Upper lobe of right lung (tissue), 1 donor: ENCODE measurements at regions not wholly inside any gene's neighbourhood (a gene's known extent, or its start where the extent isn't known, plus 50 kb on each side); places are given as distances from the start of the nearest gene placed in this dataset.

Source experiments
- ATAC-seq: fragments of 200-7000 bp; cut with Tn5 transposase; one replicate; pipeline ENCODE4 v1.9.1; 2020; ENCODE audit warnings: mild to moderate bottlenecking, moderate library complexity
- DNase-seq: peaks from one replicate; pipeline ENCODE4 v3.0.0-alpha.2; 2020
- H3K27ac ChIP-seq: fragments of 200-600 bp; one replicate; pipeline ENCODE4 v1.8.0; 2022
- H3K27me3 ChIP-seq: fragments of 200-600 bp; one replicate; pipeline ENCODE4 v1.8.0; 2022; ENCODE audit warnings: mild to moderate bottlenecking
- H3K36me3 ChIP-seq: fragments of 200-600 bp; one replicate; pipeline ENCODE4 v1.8.0; 2022
- H3K4me1 ChIP-seq: fragments of 200-600 bp; one replicate; pipeline ENCODE4 v1.8.0; 2022
- H3K4me3 ChIP-seq: fragments of 200-600 bp; one replicate; pipeline ENCODE4 v1.8.0; 2022; ENCODE audit warnings: mild to moderate bottlenecking
- H3K9me3 ChIP-seq: fragments of 200-600 bp; one replicate; pipeline ENCODE4 v1.8.0; 2022
- CTCF ChIP-seq: fragments of 200-600 bp; IDR thresholded peaks from one replicate; pipeline ENCODE4 v1.8.0; 2022; ENCODE audit warnings: antibody characterized with exemption
- intact Hi-C: fragments of 100-400 bp; cut with DNase I; formaldehyde crosslinking; loops from one replicate; pipeline ENCODE4 v1.11.0; 2022
- donor health status: DM: no; HTN: yes; CAD: no; lungs with severe emphysema.

- no peaks in the 10 kb centered on the region for H3K4me1 ChIP-seq
- intact Hi-C loops = no loop called here
- ATAC-seq = no peak
- no peaks in the 10 kb centered on the region for H3K36me3 ChIP-seq
- TF ChIP-seq CTCF = no peak
- H3K4me3 ChIP-seq = no peak overlapping the region
- H3K27ac ChIP-seq = no peak overlapping the region
- H3K27me3 ChIP-seq = no peaks in the 10 kb centered on the region
- DNase-seq = no peak
- no peaks in the 10 kb centered on the region for H3K9me3 ChIP-seq
Observed at GRCh38 chr9:87301371-87301770, 196.3 kb upstream of the DAPK1 start.

GRCh38 chr9:87305151-87305550 lies 192.5 kb upstream of the DAPK1 start:
- no peak for DNase-seq
- no peak overlapping the region for H3K27ac ChIP-seq

GRCh38 chr9:87306006-87306405 lies 191.7 kb upstream of the DAPK1 start:
- H3K27ac ChIP-seq = no peak overlapping the region
- no peak for ATAC-seq
- no peaks in the 10 kb centered on the region for H3K9me3 ChIP-seq
- no peaks in the 10 kb centered on the region for H3K36me3 ChIP-seq
- intact Hi-C loops = no loop called here
- no peaks in the 10 kb centered on the region for H3K4me1 ChIP-seq
- H3K4me3 ChIP-seq = no peak overlapping the region
- no peaks in the 10 kb centered on the region for H3K27me3 ChIP-seq
- TF ChIP-seq CTCF = no peak
- no peak for DNase-seq

More at GRCh38 chr9:87305151-87305550, 192.5 kb upstream of the DAPK1 start:
- H3K4me1 ChIP-seq = no peaks in the 10 kb centered on the region
- intact Hi-C loops = no loop called here
- ATAC-seq = no peak
- no peaks in the 10 kb centered on the region for H3K9me3 ChIP-seq
- H3K4me3 ChIP-seq = no peak overlapping the region
- H3K27me3 ChIP-seq = no peaks in the 10 kb centered on the region
- H3K36me3 ChIP-seq = no peaks in the 10 kb centered on the region
- TF ChIP-seq CTCF = no peak

- Histone ChIP-seq H3K36me3 (no peaks in the 10 kb centered on the region), H3K4me3 (no peak overlapping the region), H3K4me1 (no peaks in the 10 kb centered on the region), H3K9me3 (no peaks in the 10 kb centered on the region), H3K27me3 (no peaks in the 10 kb centered on the region), H3K27ac (no peak overlapping the region)
- ATAC-seq = no peak
- intact Hi-C loops = no loop called here
- DNase-seq = no peak
- no peak for TF ChIP-seq CTCF
Observed at GRCh38 chr9:87307848-87308247, 189.8 kb upstream of the DAPK1 start.

GRCh38 chr9:87309236-87309635 lies 188.4 kb upstream of the DAPK1 start:
- Histone ChIP-seq H3K27ac (no peak overlapping the region), H3K9me3 (no peaks in the 10 kb centered on the region), H3K4me3 (no peak overlapping the region), H3K27me3 (no peaks in the 10 kb centered on the region), H3K36me3 (no peaks in the 10 kb centered on the region), H3K4me1 (no peaks in the 10 kb centered on the region)
- intact Hi-C loops = no loop called here
- no peak for DNase-seq
- no peak for ATAC-seq
- TF ChIP-seq CTCF = no peak

- intact Hi-C loops = no loop called here
- no peaks in the 10 kb centered on the region for H3K9me3 ChIP-seq
Observed at GRCh38 chr9:87310827-87311523, 186.7 kb upstream of the DAPK1 start.

More at GRCh38 chr9:87310827-87311523, 186.7 kb upstream of the DAPK1 start:
- no peak for DNase-seq
- Histone ChIP-seq H3K27me3 (no peaks in the 10 kb centered on the region), H3K4me1 (no peaks in the 10 kb centered on the region), H3K36me3 (no peaks in the 10 kb centered on the region), H3K27ac (no peak overlapping the region), H3K4me3 (no peak overlapping the region)
- ATAC-seq = no peak
- TF ChIP-seq CTCF = no peak
